OCI-M1 (cell line): ENCODE measurements at regions not wholly inside any gene's neighbourhood (a gene's known extent, or its start where the extent isn't known, plus 50 kb on each side); places are given as distances from the start of the nearest gene placed in this dataset.
"Not testable (repeated sequence)": the region's sequence is repeated elsewhere in the genome, so short reads cannot be mapped to it uniquely, and the experiment has no call there.

Experiments
- DNase-seq: peaks from one replicate; lab custom pipeline; 2025; lab: John Stamatoyannopoulos, UW

- DNase-seq, result no peak
These were observed 70.1 kb downstream of the ZNF330 start for GRCh38 chr4:141290771-141291170.

GRCh38 chr4:141294306-141294705, 73.6 kb downstream of the ZNF330 start:
- no peak for DNase-seq

GRCh38 chr4:141301216-141301615, 80.5 kb downstream of the ZNF330 start:
- DNase-seq, result no peak

GRCh38 chr4:141302924-141303323, 82.2 kb downstream of the ZNF330 start:
- DNase-seq, result no peak

- no peak for DNase-seq
These were observed 83.7 kb downstream of the ZNF330 start for GRCh38 chr4:141304346-141304745.

GRCh38 chr4:141306331-141306730, 85.6 kb downstream of the ZNF330 start:
- no peak for DNase-seq

GRCh38 chr4:141307241-141307689, 86.6 kb downstream of the ZNF330 start:
- DNase-seq, result peak; percentile 87

- DNase-seq, result no peak
These were observed 89.2 kb downstream of the ZNF330 start for GRCh38 chr4:141309874-141310273.

GRCh38 chr4:141311246-141312204, 90.8 kb downstream of the ZNF330 start:
- peak; percentile 70 for DNase-seq

GRCh38 chr4:141314627-141315026, 93.9 kb downstream of the ZNF330 start:
- DNase-seq, result no peak

GRCh38 chr4:141328560-141329173, 108.0 kb downstream of the ZNF330 start:
- DNase-seq, result no peak

GRCh38 chr4:141329174-141329569, 108.5 kb downstream of the ZNF330 start:
- peak; percentile 39 for DNase-seq

- DNase-seq, result no peak
These were observed 109.9 kb downstream of the ZNF330 start for GRCh38 chr4:141330616-141331015.

- DNase-seq, result no peak
These were observed 111.1 kb downstream of the ZNF330 start for GRCh38 chr4:141331534-141332358.

GRCh38 chr4:141332359-141333181, 111.9 kb downstream of the ZNF330 start:
- DNase-seq, result not testable (repeated sequence)

GRCh38 chr4:141333456-141334230, 112.9 kb downstream of the ZNF330 start:
- DNase-seq, result not testable (repeated sequence)

- DNase-seq, result no peak
These were observed 114.5 kb downstream of the ZNF330 start for GRCh38 chr4:141335166-141335565.

- no peak for DNase-seq
These were observed 117.5 kb downstream of the ZNF330 start for GRCh38 chr4:141338238-141338637.

GRCh38 chr4:141339391-141339790, 118.7 kb downstream of the ZNF330 start:
- no peak for DNase-seq

- no peak for DNase-seq
These were observed 119.3 kb downstream of the ZNF330 start for GRCh38 chr4:141339966-141340365.

GRCh38 chr4:141340458-141340857, 119.8 kb downstream of the ZNF330 start:
- DNase-seq, result no peak
